ENCODE measurements at regions not wholly inside any gene's neighbourhood (a gene's known extent, or its start where the extent isn't known, plus 50 kb on each side); places are given as distances from the start of the nearest gene placed in this dataset.

- 8 to 11% (median 9%) methylated on average over 4 of the region's 4 CpGs for WGBS, 3 donors
- DNase-seq: peak; percentile 57 to 78 (median 69)
Measured at GRCh38 chr7:25369786-25370185, 141.5 kb upstream of the NPVF start.

GRCh38 chr7:25371972-25372371 is 143.7 kb upstream of the NPVF start:
- 96 to 98% (median 97%) methylated on average over 2 of the region's 2 CpGs for WGBS, 3 donors

More at GRCh38 chr7:25369786-25370185, 141.5 kb upstream of the NPVF start:
- H3K4me1 ChIP-seq (ENCODE audit: insufficient read depth): peaks cover 2% of the 10 kb centered on the region
- H3K27me3 ChIP-seq: no peaks in the 10 kb centered on the region
- H3K4me3 ChIP-seq: no peak overlapping the region
- no peak overlapping the region for H3K27ac ChIP-seq
- H3K36me3 ChIP-seq: no peaks in the 10 kb centered on the region
- intact Hi-C loops (cut with DNase I): no loop called here
- no peak for TF ChIP-seq CTCF (IDR thresholded peaks at IDR 0.05)
- TF ChIP-seq EP300 (IDR thresholded peaks at IDR 0.05): no peak
- no peak for TF ChIP-seq POLR2A (IDR thresholded peaks at IDR 0.05)
- H3K9me3 ChIP-seq: no peaks in the 10 kb centered on the region

GRCh38 chr7:25375805-25376600 is 147.7 kb upstream of the NPVF start:
- intact Hi-C loops (cut with DNase I): no loop called here
- no peak for DNase-seq
- WGBS, 3 donors: 6 to 10% (median 10%) methylated on average over 3 of the region's 3 CpGs

More at GRCh38 chr7:25371972-25372371, 143.7 kb upstream of the NPVF start:
- Histone ChIP-seq H3K4me1 (ENCODE audit: insufficient read depth) (peaks cover 2% of the 10 kb centered on the region), H3K27me3 (no peaks in the 10 kb centered on the region), H3K27ac (no peak overlapping the region), H3K4me3 (no peak overlapping the region), H3K36me3 (no peaks in the 10 kb centered on the region), H3K9me3 (no peaks in the 10 kb centered on the region)
- intact Hi-C loops (cut with DNase I): no loop called here
- DNase-seq: no peak
- TF ChIP-seq CTCF (IDR thresholded peaks at IDR 0.05): no peak
- TF ChIP-seq EP300 (IDR thresholded peaks at IDR 0.05): no peak
- TF ChIP-seq POLR2A (IDR thresholded peaks at IDR 0.05): no peak

More at GRCh38 chr7:25375805-25376600, 147.7 kb upstream of the NPVF start:
- Histone ChIP-seq H3K27ac (no peak overlapping the region), H3K4me1 (ENCODE audit: insufficient read depth) (no peaks in the 10 kb centered on the region), H3K4me3 (no peak overlapping the region), H3K27me3 (no peaks in the 10 kb centered on the region), H3K9me3 (no peaks in the 10 kb centered on the region), H3K36me3 (no peaks in the 10 kb centered on the region)
- TF ChIP-seq POLR2A (IDR thresholded peaks at IDR 0.05) (no peak), CTCF (IDR thresholded peaks at IDR 0.05) (no peak), EP300 (IDR thresholded peaks at IDR 0.05) (no peak)
